ENCODE measurements at regions not wholly inside any gene's neighbourhood (a gene's known extent, or its start where the extent isn't known, plus 50 kb on each side); places are given as distances from the start of the nearest gene placed in this dataset.

GRCh38 chr2:221100467-221101089 lies 471.5 kb downstream of the EPHA4 start:
- no peak for TF ChIP-seq MBD4 (IDR thresholded peaks at IDR 0.05; ENCODE audit: borderline replicate concordance, low read length)
- no peak for TF ChIP-seq RFXANK (CRISPR knock-in tag; IDR thresholded peaks at IDR 0.05)
- TF ChIP-seq ZBTB33 (CRISPR knock-in tag; IDR thresholded peaks at IDR 0.05): no peak
- TF ChIP-seq RCOR2 (CRISPR knock-in tag; IDR thresholded peaks at IDR 0.05): no peak
- TF ChIP-seq EEA1 (CRISPR knock-in tag; IDR thresholded peaks at IDR 0.05; ENCODE audit: borderline replicate concordance): no peak
- no peak for TF ChIP-seq ESRRA (CRISPR knock-in tag; IDR thresholded peaks at IDR 0.05; ENCODE audit: low read depth)
- no peak for TF ChIP-seq MYC (CRISPR knock-in tag; IDR thresholded peaks at IDR 0.05; ENCODE audit: borderline replicate concordance)
- TF ChIP-seq ZNF660 (CRISPR knock-in tag; IDR thresholded peaks at IDR 0.05; ENCODE audit: borderline replicate concordance, low read depth): no peak
- no peak for TF ChIP-seq ZNF772 (CRISPR knock-in tag; IDR thresholded peaks at IDR 0.05)
